IMR-90 (cell line): ENCODE measurements at regions not wholly inside any gene's neighbourhood (a gene's known extent, or its start where the extent isn't known, plus 50 kb on each side); places are given as distances from the start of the nearest gene placed in this dataset.

ENCODE experiments used
- BHLHE40 ChIP-seq: fragments of 150-350 bp; IDR thresholded peaks from 2 replicates; pipeline ENCODE4 v1.6.1; 2016; ENCODE audit warnings: mild to moderate bottlenecking, low read depth, low read length
- CTCF ChIP-seq: conservative IDR thresholded peaks from 2 replicates; pipeline ENCODE4 v1.5.1; 2012; ENCODE audit warnings: mild to moderate bottlenecking, low read depth, low read length, improper control_type of control experiment
- FOS ChIP-seq: fragments of 150-350 bp; IDR thresholded peaks from 2 replicates; pipeline ENCODE4 v1.6.1; 2016; ENCODE audit warnings: low read depth, low read length
- POLR2A ChIP-seq: IDR thresholded peaks from 2 replicates; pipeline ENCODE4 v1.6.1; 2012; ENCODE audit warnings: mild to moderate bottlenecking, low read depth, low read length
- RAD21 ChIP-seq: IDR thresholded peaks from 2 replicates; pipeline ENCODE4 v1.6.1; 2012; ENCODE audit warnings: low read length, improper control_type of control experiment

GRCh38 chr17:74082886-74083285 is 120.6 kb upstream of the RPL38 start:
- TF ChIP-seq CTCF = no peak
- TF ChIP-seq FOS = no peak
- no peak for TF ChIP-seq RAD21
- TF ChIP-seq POLR2A = no peak
- no peak for TF ChIP-seq BHLHE40
